ENCODE measurements at regions not wholly inside any gene's neighbourhood (a gene's known extent, or its start where the extent isn't known, plus 50 kb on each side); places are given as distances from the start of the nearest gene placed in this dataset.

GRCh38 chr11:27228906-27229290 is 134.1 kb downstream of the CCDC34 start:
- TF ChIP-seq RFX5 (IDR thresholded peaks at IDR 0.05; ENCODE audit: low read length) (no peak), MAX (IDR thresholded peaks at IDR 0.05; ENCODE audit: low read depth) (no peak), EZH2phosphoT487 (IDR thresholded peaks at IDR 0.05; ENCODE audit: borderline replicate concordance, low read depth) (no peak)

Data from SK-N-SH (cell line).